ENCODE measurements at regions not wholly inside any gene's neighbourhood (a gene's known extent, or its start where the extent isn't known, plus 50 kb on each side); places are given as distances from the start of the nearest gene placed in this dataset.

DNA sequence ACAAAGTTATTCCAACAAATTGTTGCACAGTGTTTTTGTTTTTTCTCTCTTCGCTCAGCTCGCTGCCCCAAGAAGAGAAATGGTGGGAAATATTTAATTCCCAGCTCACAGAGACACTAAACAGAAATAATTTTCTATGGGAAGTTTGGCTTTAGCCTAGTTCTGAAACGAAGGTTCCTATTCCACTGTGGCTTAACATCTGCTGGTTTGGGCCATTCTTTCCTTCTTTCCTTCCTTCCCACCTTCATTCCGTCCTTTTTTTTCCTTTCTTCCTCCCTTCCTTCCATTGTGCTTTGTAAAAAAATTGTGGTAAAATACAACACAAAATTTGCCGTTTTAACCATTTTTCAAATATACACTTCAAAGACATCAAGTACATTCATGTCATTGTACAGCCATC, 393.5 kb upstream of the SOX9 start:
- H4K91ac ChIP-seq (ENCODE audit: low read depth, low read length): no peak overlapping the region
- no peak overlapping the region for H3K4me3 ChIP-seq (ENCODE audit: low read depth, low read length)
- no peak overlapping the region for H2AK5ac ChIP-seq (ENCODE audit: low read length)
- H2BK120ac ChIP-seq (ENCODE audit: insufficient read depth, low read length, poor library complexity): no peak overlapping the region
- no peak overlapping the region for H3K18ac ChIP-seq (ENCODE audit: low read length)
- H3K79me1 ChIP-seq (ENCODE audit: low read length): no peaks in the 10 kb centered on the region
- no peaks in the 10 kb centered on the region for H3K9me3 ChIP-seq (ENCODE audit: insufficient read depth, low read depth, low read length)
- H3K79me2 ChIP-seq (ENCODE audit: control insufficient read depth, insufficient read depth, low read length, poor library complexity): no peaks in the 10 kb centered on the region
- WGBS (ENCODE audit: extremely low coverage, insufficient coverage, insufficient read length): no CpG with 5 or more reads among the region's 5 CpGs
- no peak overlapping the region for H3K9ac ChIP-seq (ENCODE audit: low read length)
- H2AFZ ChIP-seq (ENCODE audit: insufficient read depth, low read length, poor library complexity): no peak overlapping the region
- H3K27ac ChIP-seq (ENCODE audit: low read depth, low read length): no peak overlapping the region
- no peak overlapping the region for H3K4me2 ChIP-seq (ENCODE audit: low read length)
- H3K4me1 ChIP-seq (ENCODE audit: control insufficient read depth in 1 of 2, insufficient read depth in 2 of 2, low read length in 2 of 2): no peaks in the 10 kb centered on the region
- no peak overlapping the region for H4K8ac ChIP-seq (ENCODE audit: low read depth, low read length)
- no peak overlapping the region for H4K12ac ChIP-seq (ENCODE audit: low read depth, low read length)
- H3K36me3 ChIP-seq (ENCODE audit: control insufficient read depth in 1 of 2, insufficient read depth in 2 of 2, low read length in 2 of 2): no peaks in the 10 kb centered on the region
- H3K4ac ChIP-seq (ENCODE audit: low read depth, low read length): no peak overlapping the region
- H3K14ac ChIP-seq (ENCODE audit: low read length): no peak overlapping the region
- H2BK12ac ChIP-seq (ENCODE audit: low read length): no peak overlapping the region
- no peak overlapping the region for H3K23ac ChIP-seq (ENCODE audit: low read length)
- DNase-seq: no peak
- no peaks in the 10 kb centered on the region for H3K27me3 ChIP-seq (ENCODE audit: insufficient read depth, low read length)
- no peak overlapping the region for H2BK5ac ChIP-seq (ENCODE audit: low read depth, low read length, poor library complexity)

DNA sequence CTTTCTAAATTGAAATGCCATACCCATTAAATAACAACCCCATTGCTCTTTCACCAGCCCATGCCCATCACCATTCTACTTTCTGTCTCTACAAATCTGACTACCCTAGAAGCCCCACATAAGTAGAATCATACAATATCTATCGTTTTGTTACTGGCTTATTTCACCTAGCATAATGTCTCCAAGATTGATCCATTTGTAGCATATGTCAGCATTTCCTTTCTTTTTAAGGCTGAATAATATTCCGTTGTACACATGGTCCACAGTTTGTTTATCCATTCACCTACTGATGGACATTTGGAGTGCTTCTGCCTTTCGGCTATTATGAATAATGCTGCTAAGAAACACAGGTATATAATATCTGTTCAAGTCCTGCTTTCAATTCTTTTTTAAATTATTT, 393.1 kb upstream of the SOX9 start:
- Histone ChIP-seq H3K14ac (ENCODE audit: low read length) (no peak overlapping the region), H3K23ac (ENCODE audit: low read length) (no peak overlapping the region), H3K27ac (ENCODE audit: low read depth, low read length) (no peak overlapping the region), H2AFZ (ENCODE audit: insufficient read depth, low read length, poor library complexity) (no peak overlapping the region), H4K91ac (ENCODE audit: low read depth, low read length) (no peak overlapping the region), H3K4me2 (ENCODE audit: low read length) (no peak overlapping the region), H3K4ac (ENCODE audit: low read depth, low read length) (no peak overlapping the region), H3K36me3 (ENCODE audit: control insufficient read depth in 1 of 2, insufficient read depth in 2 of 2, low read length in 2 of 2) (no peaks in the 10 kb centered on the region), H4K8ac (ENCODE audit: low read depth, low read length) (no peak overlapping the region), H2BK12ac (ENCODE audit: low read length) (no peak overlapping the region), H3K79me1 (ENCODE audit: low read length) (no peaks in the 10 kb centered on the region), H3K4me3 (ENCODE audit: low read depth, low read length) (no peak overlapping the region), H3K18ac (ENCODE audit: low read length) (no peak overlapping the region), H2BK5ac (ENCODE audit: low read depth, low read length, poor library complexity) (no peak overlapping the region), H3K27me3 (ENCODE audit: insufficient read depth, low read length) (no peaks in the 10 kb centered on the region), H3K9me3 (ENCODE audit: insufficient read depth, low read depth, low read length) (no peaks in the 10 kb centered on the region), H2BK120ac (ENCODE audit: insufficient read depth, low read length, poor library complexity) (no peak overlapping the region), H3K79me2 (ENCODE audit: control insufficient read depth, insufficient read depth, low read length, poor library complexity) (no peaks in the 10 kb centered on the region), H4K12ac (ENCODE audit: low read depth, low read length) (no peak overlapping the region), H3K4me1 (ENCODE audit: control insufficient read depth in 1 of 2, insufficient read depth in 2 of 2, low read length in 2 of 2) (no peaks in the 10 kb centered on the region), H3K9ac (ENCODE audit: low read length) (no peak overlapping the region), H2AK5ac (ENCODE audit: low read length) (no peak overlapping the region)
- WGBS (ENCODE audit: extremely low coverage, insufficient coverage, insufficient read length): no CpG with 5 or more reads among the region's 3 CpGs
- DNase-seq: no peak

- Histone ChIP-seq H3K4me3 (ENCODE audit: low read depth, low read length) (no peak overlapping the region), H3K4ac (ENCODE audit: low read depth, low read length) (no peak overlapping the region), H3K4me2 (ENCODE audit: low read length) (no peak overlapping the region), H3K79me1 (ENCODE audit: low read length) (no peaks in the 10 kb centered on the region), H3K18ac (ENCODE audit: low read length) (no peak overlapping the region), H3K79me2 (ENCODE audit: control insufficient read depth, insufficient read depth, low read length, poor library complexity) (no peaks in the 10 kb centered on the region), H3K9me3 (ENCODE audit: insufficient read depth, low read depth, low read length) (no peaks in the 10 kb centered on the region), H3K23ac (ENCODE audit: low read length) (no peak overlapping the region), H3K9ac (ENCODE audit: low read length) (no peak overlapping the region), H3K27me3 (ENCODE audit: insufficient read depth, low read length) (no peaks in the 10 kb centered on the region), H3K36me3 (ENCODE audit: control insufficient read depth in 1 of 2, insufficient read depth in 2 of 2, low read length in 2 of 2) (no peaks in the 10 kb centered on the region), H4K8ac (ENCODE audit: low read depth, low read length) (no peak overlapping the region), H2BK5ac (ENCODE audit: low read depth, low read length, poor library complexity) (no peak overlapping the region), H2AFZ (ENCODE audit: insufficient read depth, low read length, poor library complexity) (no peak overlapping the region), H4K12ac (ENCODE audit: low read depth, low read length) (no peak overlapping the region), H3K27ac (ENCODE audit: low read depth, low read length) (no peak overlapping the region), H2BK120ac (ENCODE audit: insufficient read depth, low read length, poor library complexity) (no peak overlapping the region), H2AK5ac (ENCODE audit: low read length) (no peak overlapping the region), H3K14ac (ENCODE audit: low read length) (no peak overlapping the region), H3K4me1 (ENCODE audit: control insufficient read depth in 1 of 2, insufficient read depth in 2 of 2, low read length in 2 of 2) (no peaks in the 10 kb centered on the region), H2BK12ac (ENCODE audit: low read length) (no peak overlapping the region), H4K91ac (ENCODE audit: low read depth, low read length) (no peak overlapping the region)
- DNase-seq: no peak
- WGBS (ENCODE audit: extremely low coverage, insufficient coverage, insufficient read length): no CpG with 5 or more reads among the region's 1 CpG
These were observed 389.9 kb upstream of the SOX9 start for GRCh38 chr17:71730871-71731270.

GRCh38 chr17:71735893-71736292, 384.9 kb upstream of the SOX9 start:
- Histone ChIP-seq H4K91ac (ENCODE audit: low read depth, low read length) (no peak overlapping the region), H3K4ac (ENCODE audit: low read depth, low read length) (no peak overlapping the region), H3K27ac (ENCODE audit: low read depth, low read length) (no peak overlapping the region), H3K79me1 (ENCODE audit: low read length) (no peaks in the 10 kb centered on the region), H2BK12ac (ENCODE audit: low read length) (no peak overlapping the region), H3K9me3 (ENCODE audit: insufficient read depth, low read depth, low read length) (no peaks in the 10 kb centered on the region), H3K9ac (ENCODE audit: low read length) (no peak overlapping the region), H2BK120ac (ENCODE audit: insufficient read depth, low read length, poor library complexity) (no peak overlapping the region), H3K18ac (ENCODE audit: low read length) (no peak overlapping the region), H4K12ac (ENCODE audit: low read depth, low read length) (no peak overlapping the region), H3K79me2 (ENCODE audit: control insufficient read depth, insufficient read depth, low read length, poor library complexity) (no peaks in the 10 kb centered on the region), H3K36me3 (ENCODE audit: control insufficient read depth in 1 of 2, insufficient read depth in 2 of 2, low read length in 2 of 2) (no peaks in the 10 kb centered on the region), H4K8ac (ENCODE audit: low read depth, low read length) (no peak overlapping the region), H3K4me3 (ENCODE audit: low read depth, low read length) (no peak overlapping the region), H2BK5ac (ENCODE audit: low read depth, low read length, poor library complexity) (no peak overlapping the region), H3K27me3 (ENCODE audit: insufficient read depth, low read length) (no peaks in the 10 kb centered on the region), H2AK5ac (ENCODE audit: low read length) (no peak overlapping the region), H2AFZ (ENCODE audit: insufficient read depth, low read length, poor library complexity) (no peak overlapping the region), H3K14ac (ENCODE audit: low read length) (no peak overlapping the region), H3K4me1 (ENCODE audit: control insufficient read depth in 1 of 2, insufficient read depth in 2 of 2, low read length in 2 of 2) (no peaks in the 10 kb centered on the region), H3K4me2 (ENCODE audit: low read length) (no peak overlapping the region), H3K23ac (ENCODE audit: low read length) (no peak overlapping the region)
- no CpG with 5 or more reads among the region's 4 CpGs for WGBS (ENCODE audit: extremely low coverage, insufficient coverage, insufficient read length)
- no peak for DNase-seq
